Iris pigment epithelial cell (primary cell): ENCODE measurements at regions not wholly inside any gene's neighbourhood (a gene's known extent, or its start where the extent isn't known, plus 50 kb on each side); places are given as distances from the start of the nearest gene placed in this dataset.
"Not testable (repeated sequence)": the region's sequence is repeated elsewhere in the genome, so short reads cannot be mapped to it uniquely, and the experiment has no call there.

Source experiments
- DNase-seq: peaks from one replicate; pipeline ENCODE4 v3.0.0-alpha.2; 2011; ENCODE audit warnings: low read depth

GRCh38 chr6:100226811-100227210 lies 232.8 kb upstream of the MCHR2 start:
- DNase-seq, result peak; percentile 22

- not testable (repeated sequence) for DNase-seq
Measured at GRCh38 chr6:100223952-100224351, 229.9 kb upstream of the MCHR2 start.

GRCh38 chr6:100220543-100220942 lies 226.5 kb upstream of the MCHR2 start:
- DNase-seq, result no peak

- DNase-seq, result peak; percentile 11
Measured at GRCh38 chr6:100217225-100218012, 223.4 kb upstream of the MCHR2 start.

- DNase-seq, result no peak
Measured at GRCh38 chr6:100216760-100217159, 222.7 kb upstream of the MCHR2 start.

GRCh38 chr6:100212131-100212530 lies 218.1 kb upstream of the MCHR2 start:
- peak; percentile 6 for DNase-seq

GRCh38 chr6:100210137-100211117 lies 216.4 kb upstream of the MCHR2 start:
- DNase-seq, result no peak

GRCh38 chr6:100209323-100210136 lies 215.5 kb upstream of the MCHR2 start:
- peak; percentile 66 for DNase-seq

- DNase-seq, result peak; percentile 97
Measured at GRCh38 chr6:100203400-100203799, 209.4 kb upstream of the MCHR2 start.

GRCh38 chr6:100202417-100203194 lies 208.6 kb upstream of the MCHR2 start:
- peak; percentile 96 for DNase-seq

GRCh38 chr6:100196214-100196982 lies 202.4 kb upstream of the MCHR2 start:
- not testable (repeated sequence) for DNase-seq

GRCh38 chr6:100195244-100195643 lies 201.2 kb upstream of the MCHR2 start:
- not testable (repeated sequence) for DNase-seq

- DNase-seq, result no peak
Measured at GRCh38 chr6:100194535-100194934, 200.5 kb upstream of the MCHR2 start.

- DNase-seq, result no peak
Measured at GRCh38 chr6:100188754-100189153, 194.7 kb upstream of the MCHR2 start.

- DNase-seq, result peak; percentile 16
Measured at GRCh38 chr6:100186552-100186951, 192.5 kb upstream of the MCHR2 start.

- DNase-seq, result no peak
Measured at GRCh38 chr6:100185615-100186014, 191.6 kb upstream of the MCHR2 start.

GRCh38 chr6:100184473-100184872 lies 190.4 kb upstream of the MCHR2 start:
- no peak for DNase-seq

GRCh38 chr6:100182313-100182712 lies 188.3 kb upstream of the MCHR2 start:
- no peak for DNase-seq

- DNase-seq, result no peak
Measured at GRCh38 chr6:100181309-100181708, 187.3 kb upstream of the MCHR2 start.

GRCh38 chr6:100179576-100179975 lies 185.6 kb upstream of the MCHR2 start:
- DNase-seq, result no peak
